ENCODE measurements at regions not wholly inside any gene's neighbourhood (a gene's known extent, or its start where the extent isn't known, plus 50 kb on each side); places are given as distances from the start of the nearest gene placed in this dataset.
"Not testable (repeated sequence)": the region's sequence is repeated elsewhere in the genome, so short reads cannot be mapped to it uniquely, and the experiment has no call there.

GRCh38 chr3:111006485-111006884 lies 65.1 kb upstream of the NECTIN3 start:
- H3K27me3 Mint-ChIP-seq (ENCODE audit: low read depth); H3K9ac ChIP-seq (ENCODE audit: extremely low read depth, insufficient read length, low read length); H3K4me3 Mint-ChIP-seq: not testable (repeated sequence)

More at GRCh38 chr3:111006485-111006884, 65.1 kb upstream of the NECTIN3 start:
- H2BK12ac ChIP-seq (ENCODE audit: insufficient read length, low read depth, low read length); H4K8ac ChIP-seq (replicated peaks; ENCODE audit: insufficient read length, low read depth, low read length); H4K91ac ChIP-seq (ENCODE audit: insufficient read length, low read depth, low read length); H3K9me3 ChIP-seq (ENCODE audit: control insufficient read depth, low read depth, low read length); H3K4ac ChIP-seq (ENCODE audit: low read depth, low read length); H3K23ac ChIP-seq (ENCODE audit: insufficient read length, low read depth, low read length); H3K27ac Mint-ChIP-seq; H3K18ac ChIP-seq (ENCODE audit: insufficient read length, low read depth, low read length); H3K4me1 Mint-ChIP-seq; H3K23me2 ChIP-seq (ENCODE audit: insufficient read length, low read depth, low read length, poor library complexity, severe bottlenecking); H2BK5ac ChIP-seq (ENCODE audit: insufficient read length, low read length); H3K4me1 ChIP-seq (ENCODE audit: insufficient read depth, low read length); H4K20me1 ChIP-seq (ENCODE audit: control insufficient read depth, insufficient read depth, insufficient read length); H3K79me1 ChIP-seq (ENCODE audit: insufficient read depth, low read depth, low read length, poor library complexity, severe bottlenecking); H2AK5ac ChIP-seq (ENCODE audit: insufficient read length, low read length); H3K27me3 ChIP-seq (ENCODE audit: insufficient read depth, low read length); H3K4me2 ChIP-seq (ENCODE audit: insufficient read depth, insufficient read length, low read length); H3K79me2 ChIP-seq (ENCODE audit: insufficient read depth, low read length); H3K27ac ChIP-seq (ENCODE audit: insufficient read length, low read depth, low read length); H2BK15ac ChIP-seq (ENCODE audit: low read depth, low read length); H3T11ph ChIP-seq (ENCODE audit: low read length); H2BK20ac ChIP-seq (ENCODE audit: low read depth, low read length, poor library complexity, severe bottlenecking); H2AFZ ChIP-seq (ENCODE audit: low read length); H3K14ac ChIP-seq (ENCODE audit: insufficient read depth, low read length); H3K56ac ChIP-seq (ENCODE audit: insufficient read length, low read depth, low read length); H2BK120ac ChIP-seq (ENCODE audit: low read depth, low read length, poor library complexity, severe bottlenecking); H4K5ac ChIP-seq (ENCODE audit: insufficient read length, low read depth, low read length): not testable (repeated sequence)
- peak; percentile 38 for DNase-seq
- WGBS (ENCODE audit: extremely low coverage, insufficient read length, low lambda C conversion rate), result no CpG with 5 or more reads among the region's 4 CpGs
- Mint-ChIP-seq H3K9me3 (peaks cover 23% of the 10 kb centered on the region in 2 experiments; a peak in 4 of 5 replicates), H3K36me3 (ENCODE audit: insufficient read depth in 1 of 3, low read depth in 3 of 3) (peaks cover 15 to 29% (median 19%) of the 10 kb centered on the region in 3 experiments)
- TF ChIP-seq CTCF (conservative IDR thresholded peaks at IDR 0.05), result peak; percentile 67

Data from H9 (cell line).